D341Med (cell line): ENCODE measurements at regions not wholly inside any gene's neighbourhood (a gene's known extent, or its start where the extent isn't known, plus 50 kb on each side); places are given as distances from the start of the nearest gene placed in this dataset.

ENCODE experiments used
- DNase-seq: peaks from one replicate; pipeline ENCODE4 v3.0.0; 2012; ENCODE audit warnings: low spot score

GRCh38 chr6:167442796-167443680 lies 118.2 kb downstream of the TTLL2 start:
- DNase-seq: no peak

GRCh38 chr6:167444602-167445346 lies 119.9 kb downstream of the TTLL2 start:
- no peak for DNase-seq

GRCh38 chr6:167445568-167445967 lies 120.7 kb downstream of the TTLL2 start:
- DNase-seq: no peak

DNA sequence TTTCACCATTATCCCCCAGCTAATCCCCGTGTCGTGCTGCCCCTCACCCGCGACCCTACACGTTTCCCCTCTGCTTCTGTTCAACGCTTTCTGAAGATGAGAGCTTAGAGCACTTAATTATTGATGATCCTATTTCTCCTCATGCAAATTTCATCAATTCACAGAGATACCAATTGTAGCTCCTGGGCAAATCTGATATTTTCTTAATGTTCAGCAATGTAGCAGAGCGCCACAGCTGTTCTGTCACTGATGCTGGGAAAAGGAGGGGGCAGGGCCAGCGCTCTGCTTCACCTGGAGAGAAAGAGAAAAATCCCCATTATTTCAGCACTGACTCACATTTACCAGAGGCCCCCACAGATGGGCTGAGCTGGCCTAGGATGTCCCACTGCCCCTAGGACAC lies 121.2 kb downstream of the TTLL2 start:
- no peak for DNase-seq

- DNase-seq: no peak
Observed at GRCh38 chr6:167446971-167447370, 122.1 kb downstream of the TTLL2 start.

- no peak for DNase-seq
Observed at GRCh38 chr6:167448378-167448777, 123.5 kb downstream of the TTLL2 start.

DNA sequence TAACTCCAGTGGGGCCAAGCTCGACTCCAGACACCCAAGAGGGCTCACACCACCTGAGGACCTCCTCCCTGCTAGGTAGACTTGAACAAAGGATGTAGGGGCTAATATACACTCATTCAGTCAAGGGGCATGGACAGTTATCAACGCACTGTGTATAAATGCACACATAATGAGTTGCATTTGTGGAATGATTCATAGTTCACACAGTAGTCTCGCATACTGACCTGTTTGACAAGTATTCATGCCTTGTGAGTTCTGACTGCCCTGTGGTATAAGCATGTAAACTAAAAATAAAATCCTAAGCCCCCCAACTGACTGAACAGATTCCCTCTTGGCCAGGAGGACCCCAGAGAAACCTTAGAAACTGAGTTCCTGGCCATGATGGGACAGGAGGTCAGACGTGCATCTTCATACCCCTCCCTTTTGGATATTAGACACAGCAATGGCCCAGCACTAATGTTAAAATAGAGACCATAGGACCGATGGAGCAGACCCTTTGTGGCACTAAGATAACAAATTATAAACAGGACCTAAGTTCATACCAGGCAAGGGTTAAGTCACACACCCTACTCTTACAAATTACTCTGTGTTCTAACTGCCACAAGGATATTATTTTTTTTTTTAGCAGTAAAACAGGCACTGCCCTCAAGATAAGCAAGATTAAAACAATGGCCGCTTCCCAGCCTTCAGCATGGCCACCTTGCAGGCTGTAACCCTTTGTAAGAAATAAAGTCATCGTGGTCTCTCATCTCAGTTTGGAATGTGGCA lies 124.4 kb downstream of the TTLL2 start:
- DNase-seq: no peak

DNA sequence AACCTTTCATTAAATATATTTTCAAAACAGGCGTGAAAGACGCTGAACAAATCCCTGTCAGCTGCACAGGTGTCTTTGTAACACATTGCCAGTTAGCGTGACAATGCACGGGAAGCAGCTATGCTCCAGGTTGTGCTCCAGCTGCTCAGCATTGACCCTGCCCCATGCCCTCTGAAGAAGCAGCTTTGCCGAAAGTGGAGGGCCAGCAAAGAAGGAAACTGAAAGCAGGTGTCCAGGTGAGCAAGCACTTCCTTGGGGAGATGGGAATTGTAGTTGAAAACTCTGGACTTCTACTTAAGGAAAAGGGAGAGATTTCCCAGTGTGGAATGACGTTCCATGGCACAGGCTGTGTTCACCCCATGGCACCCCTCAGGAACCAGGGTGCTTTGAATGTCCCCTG lies 125.7 kb downstream of the TTLL2 start:
- DNase-seq: no peak

- DNase-seq: no peak
Observed at GRCh38 chr6:167452338-167453081, 127.6 kb downstream of the TTLL2 start.

- DNase-seq: no peak
Observed at GRCh38 chr6:167453082-167453446, 128.2 kb downstream of the TTLL2 start.

- no peak for DNase-seq
Observed at GRCh38 chr6:167454003-167454402, 129.1 kb downstream of the TTLL2 start.

GRCh38 chr6:167455371-167455770 lies 130.5 kb downstream of the TTLL2 start:
- DNase-seq: no peak

- DNase-seq: no peak
Observed at GRCh38 chr6:167462514-167463312, 137.8 kb downstream of the TTLL2 start.

DNA sequence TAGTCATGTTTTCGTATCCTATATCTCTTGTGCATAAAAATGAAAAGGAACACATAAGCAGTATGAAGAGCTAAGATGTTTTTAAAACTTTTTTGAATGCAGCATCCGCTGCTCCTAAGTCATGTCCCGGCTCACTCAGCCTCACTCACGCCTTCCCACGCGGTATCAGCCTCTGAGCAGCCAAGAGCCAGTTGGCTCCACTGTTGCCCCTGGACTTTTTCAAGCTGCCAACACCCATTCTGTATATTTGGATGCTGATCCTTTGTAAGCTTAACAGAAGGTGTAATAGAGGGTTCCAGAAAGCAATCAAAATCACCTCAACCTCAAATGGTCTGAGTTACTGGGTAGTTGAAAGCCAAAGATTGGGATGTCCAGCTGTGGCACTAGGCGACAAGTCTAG lies 139.3 kb downstream of the TTLL2 start:
- no peak for DNase-seq

DNA sequence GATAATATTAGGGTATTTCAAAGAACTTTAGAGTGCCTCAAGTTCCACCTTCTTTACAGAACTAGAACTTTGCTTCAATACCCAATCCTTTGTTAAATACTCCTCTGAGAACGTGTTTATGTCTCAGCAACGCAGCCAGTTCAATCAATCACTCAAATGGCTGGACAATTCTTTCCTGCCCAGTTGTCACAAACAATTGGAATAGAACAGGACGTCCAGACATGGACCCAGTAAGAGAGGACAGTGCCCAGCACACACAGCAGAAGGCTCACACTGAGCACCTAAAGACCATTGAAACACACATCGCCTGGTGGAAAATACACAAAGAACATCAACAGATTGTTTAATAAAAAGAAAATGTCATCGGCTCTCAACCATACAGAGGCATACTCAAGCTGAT lies 140.6 kb downstream of the TTLL2 start:
- DNase-seq: no peak

GRCh38 chr6:167467282-167467681 lies 142.4 kb downstream of the TTLL2 start:
- no peak for DNase-seq

- DNase-seq: no peak
Observed at GRCh38 chr6:167467793-167468431, 143.0 kb downstream of the TTLL2 start.

- DNase-seq: no peak
Observed at GRCh38 chr6:167469101-167469500, 144.2 kb downstream of the TTLL2 start.

DNA sequence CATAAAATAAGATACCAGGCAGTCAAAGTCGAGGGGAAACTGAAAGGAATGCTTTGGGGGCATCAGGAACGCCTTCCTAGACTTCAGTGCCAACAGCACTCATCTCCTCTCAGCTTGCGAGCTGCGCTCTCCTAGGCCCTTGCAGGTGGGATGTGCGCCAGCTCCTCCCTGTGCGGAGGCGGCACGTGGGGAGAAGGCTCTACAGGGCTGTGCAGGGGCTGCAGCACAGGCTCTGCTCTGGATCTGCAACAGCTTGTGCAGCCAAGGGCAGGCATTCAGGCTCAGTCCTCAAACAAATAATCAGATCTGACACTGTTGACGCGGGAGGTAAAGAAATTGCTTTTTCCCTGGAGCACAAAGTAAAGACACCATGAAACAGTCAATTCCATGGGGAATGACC lies 144.8 kb downstream of the TTLL2 start:
- no peak for DNase-seq

DNA sequence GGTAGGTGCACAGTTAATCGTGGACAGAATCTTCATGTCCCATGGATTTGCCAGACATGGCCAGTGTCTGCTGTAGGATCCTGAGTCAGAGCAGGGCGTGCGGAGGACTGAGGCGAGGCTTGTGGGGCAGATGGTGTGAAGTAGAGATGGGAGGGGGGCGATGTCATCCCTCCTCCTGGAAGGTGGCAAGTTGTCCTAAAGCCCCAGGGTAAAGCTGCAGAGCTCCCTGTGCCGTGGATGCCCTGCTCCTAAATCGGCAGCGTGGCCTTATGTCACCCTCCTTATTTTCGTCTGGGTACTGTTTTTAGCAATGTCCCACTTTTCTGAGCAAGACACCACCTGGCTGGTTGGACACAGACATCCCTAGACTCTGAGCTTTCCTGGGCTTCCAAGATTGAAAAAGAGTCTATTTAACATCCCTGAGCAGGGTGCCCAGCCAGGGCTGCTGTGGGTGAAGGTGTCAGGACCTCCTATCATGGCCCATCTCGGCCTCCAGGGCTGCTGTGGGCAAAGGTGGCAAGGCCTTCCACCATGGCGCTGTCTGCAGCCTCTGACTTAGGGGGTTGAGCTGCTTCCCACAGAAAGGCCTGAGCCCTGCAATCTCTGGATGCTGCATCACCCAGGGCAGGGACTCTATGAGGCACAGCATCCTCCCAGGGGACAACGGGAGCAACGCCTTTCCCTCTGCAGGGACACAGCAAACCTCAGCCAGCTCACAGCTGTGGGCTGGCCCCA lies 145.4 kb downstream of the TTLL2 start:
- no peak for DNase-seq
